ENCODE measurements at regions not wholly inside any gene's neighbourhood (a gene's known extent, or its start where the extent isn't known, plus 50 kb on each side); places are given as distances from the start of the nearest gene placed in this dataset.

DNA sequence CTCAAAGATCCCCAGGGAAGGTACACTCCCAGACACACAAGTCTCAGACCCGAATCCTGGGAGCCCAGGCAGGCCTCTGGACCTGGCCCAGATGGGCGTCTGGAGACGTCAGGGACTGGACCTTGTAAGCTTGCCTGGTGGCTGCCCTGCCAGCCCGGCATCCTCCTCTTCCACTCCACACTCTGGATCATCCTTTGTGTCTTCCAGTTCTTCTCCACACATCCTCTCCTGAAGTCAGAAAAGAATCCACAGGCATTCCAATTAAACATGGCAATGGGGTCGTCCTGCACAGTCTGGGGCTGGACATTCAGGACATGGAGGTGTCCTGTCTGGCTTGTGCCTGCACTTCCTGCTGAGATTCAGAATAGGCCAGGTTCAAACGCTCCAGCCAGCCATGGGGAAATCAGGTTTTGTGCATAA lies 208.8 kb upstream of the IGF1R start:
- H3K27ac ChIP-seq: no peak overlapping the region
- TF ChIP-seq ZFX (IDR thresholded peaks at IDR 0.05): no peak
- TF ChIP-seq, protein P1, sequence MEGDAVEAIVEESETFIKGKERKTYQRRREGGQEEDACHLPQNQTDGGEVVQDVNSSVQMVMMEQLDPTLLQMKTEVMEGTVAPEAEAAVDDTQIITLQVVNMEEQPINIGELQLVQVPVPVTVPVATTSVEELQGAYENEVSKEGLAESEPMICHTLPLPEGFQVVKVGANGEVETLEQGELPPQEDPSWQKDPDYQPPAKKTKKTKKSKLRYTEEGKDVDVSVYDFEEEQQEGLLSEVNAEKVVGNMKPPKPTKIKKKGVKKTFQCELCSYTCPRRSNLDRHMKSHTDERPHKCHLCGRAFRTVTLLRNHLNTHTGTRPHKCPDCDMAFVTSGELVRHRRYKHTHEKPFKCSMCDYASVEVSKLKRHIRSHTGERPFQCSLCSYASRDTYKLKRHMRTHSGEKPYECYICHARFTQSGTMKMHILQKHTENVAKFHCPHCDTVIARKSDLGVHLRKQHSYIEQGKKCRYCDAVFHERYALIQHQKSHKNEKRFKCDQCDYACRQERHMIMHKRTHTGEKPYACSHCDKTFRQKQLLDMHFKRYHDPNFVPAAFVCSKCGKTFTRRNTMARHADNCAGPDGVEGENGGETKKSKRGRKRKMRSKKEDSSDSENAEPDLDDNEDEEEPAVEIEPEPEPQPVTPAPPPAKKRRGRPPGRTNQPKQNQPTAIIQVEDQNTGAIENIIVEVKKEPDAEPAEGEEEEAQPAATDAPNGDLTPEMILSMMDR (conservative IDR thresholded peaks at IDR 0.05): no peak

DNA sequence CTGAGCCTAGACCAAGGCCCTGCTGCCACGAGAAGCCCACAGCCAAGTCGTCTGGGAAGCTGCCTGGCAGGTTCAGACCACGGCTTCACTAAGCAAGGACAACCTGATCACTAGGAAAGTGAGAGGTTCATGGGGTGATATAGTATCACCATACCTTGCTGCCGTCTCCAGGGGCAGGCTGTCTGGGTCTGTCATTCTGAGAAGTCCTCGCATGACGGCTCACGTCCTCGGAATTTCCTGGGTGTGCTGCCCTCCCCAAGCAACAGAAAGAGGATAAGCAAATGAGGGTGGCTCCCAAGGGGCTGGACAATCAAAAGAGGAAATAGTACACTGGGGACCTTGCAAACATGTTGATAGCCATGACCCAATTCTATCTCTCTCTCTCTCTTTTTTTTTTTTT lies 207.4 kb upstream of the IGF1R start:
- no peak overlapping the region for H3K27ac ChIP-seq
- TF ChIP-seq ZFX (IDR thresholded peaks at IDR 0.05): no peak
- TF ChIP-seq, protein P1 (conservative IDR thresholded peaks at IDR 0.05): no peak

DNA sequence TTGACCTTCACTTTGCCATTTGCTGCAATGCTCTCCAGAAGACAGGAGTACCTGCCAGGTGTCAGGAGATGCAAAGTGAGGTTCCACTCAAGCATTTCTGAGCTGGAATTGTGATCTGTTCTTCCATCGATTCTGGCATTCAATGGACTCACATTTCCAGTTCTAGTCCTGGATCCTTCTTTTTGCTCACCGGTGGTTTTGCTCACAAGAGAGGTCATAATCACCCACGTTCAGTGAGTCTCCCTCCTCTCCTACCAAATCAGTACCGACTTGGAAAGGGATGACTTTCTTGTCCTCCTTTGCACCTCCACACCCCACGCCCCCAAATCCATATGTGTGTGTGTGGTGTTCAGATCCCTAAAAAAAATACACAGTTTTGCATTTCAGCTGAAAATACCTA lies 206.7 kb upstream of the IGF1R start:
- H3K27ac ChIP-seq: no peak overlapping the region
- TF ChIP-seq, protein P1 (conservative IDR thresholded peaks at IDR 0.05): no peak
- TF ChIP-seq ZFX (IDR thresholded peaks at IDR 0.05): no peak

DNA sequence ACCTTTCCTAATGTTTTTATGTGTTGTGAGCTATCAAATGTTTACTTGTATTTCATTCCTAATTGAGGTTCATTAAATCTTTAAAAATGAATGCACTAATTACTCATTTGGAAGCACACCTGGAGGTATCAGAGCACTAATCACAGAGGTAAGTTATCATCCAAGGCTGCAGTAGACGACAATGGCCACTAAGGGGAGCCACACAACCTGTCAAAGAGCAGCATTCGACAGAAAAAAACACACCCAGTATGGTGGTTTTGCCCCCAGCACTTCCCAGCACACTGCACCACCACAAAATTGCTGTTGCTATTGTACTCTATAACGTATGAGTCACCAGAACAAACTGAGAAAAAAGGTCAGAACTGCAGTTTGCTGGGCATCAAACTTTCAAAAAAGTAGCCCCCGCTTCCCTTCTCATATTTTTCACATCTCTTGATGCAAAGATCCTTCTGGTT lies 205.9 kb upstream of the IGF1R start:
- TF ChIP-seq ZFX (IDR thresholded peaks at IDR 0.05): no peak
- TF ChIP-seq, protein P1 (conservative IDR thresholded peaks at IDR 0.05): peak; percentile 91
- no peak overlapping the region for H3K27ac ChIP-seq

DNA sequence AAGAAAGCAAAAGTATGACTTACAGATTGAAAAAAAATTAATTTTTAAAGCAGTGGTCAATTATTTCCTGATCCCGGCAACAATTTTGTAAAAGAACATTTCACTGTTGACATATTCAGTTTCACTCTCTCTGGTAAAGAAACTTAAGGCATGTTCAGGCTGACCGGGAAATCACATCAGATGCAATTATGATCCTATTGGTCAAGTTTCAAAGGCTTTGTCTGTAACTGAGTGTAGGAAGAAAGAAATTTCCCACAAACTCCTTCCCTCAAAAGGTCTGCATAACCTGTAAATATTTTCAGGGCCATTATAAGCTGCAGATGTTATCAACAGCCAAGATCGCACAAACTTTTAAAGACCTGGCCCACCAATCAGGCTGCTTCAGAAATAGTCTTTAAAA lies 205.4 kb upstream of the IGF1R start:
- H3K27ac ChIP-seq: no peak overlapping the region
- TF ChIP-seq, protein P1 (conservative IDR thresholded peaks at IDR 0.05): no peak
- no peak for TF ChIP-seq ZFX (IDR thresholded peaks at IDR 0.05)

DNA sequence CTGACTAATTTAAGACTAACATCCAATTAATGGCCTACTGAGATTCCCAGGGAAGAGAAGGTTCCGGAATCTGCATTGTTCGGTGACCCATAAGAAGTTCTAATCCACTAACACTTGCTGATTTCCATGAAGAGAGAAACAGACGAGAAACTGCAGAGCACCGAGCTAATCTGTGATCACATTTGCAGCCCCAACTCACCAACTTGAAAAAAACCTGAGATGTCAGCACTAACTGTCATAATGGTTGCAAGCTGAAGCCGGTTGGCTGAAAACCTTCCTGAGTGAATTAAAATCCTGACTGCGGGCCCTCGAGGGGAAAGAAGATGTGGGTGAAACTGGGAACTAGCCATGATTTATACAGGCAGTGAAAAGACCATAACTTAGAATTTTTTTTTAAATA lies 204.8 kb upstream of the IGF1R start:
- TF ChIP-seq ZFX (IDR thresholded peaks at IDR 0.05): no peak
- TF ChIP-seq, protein P1 (conservative IDR thresholded peaks at IDR 0.05): no peak
- no peak overlapping the region for H3K27ac ChIP-seq

DNA sequence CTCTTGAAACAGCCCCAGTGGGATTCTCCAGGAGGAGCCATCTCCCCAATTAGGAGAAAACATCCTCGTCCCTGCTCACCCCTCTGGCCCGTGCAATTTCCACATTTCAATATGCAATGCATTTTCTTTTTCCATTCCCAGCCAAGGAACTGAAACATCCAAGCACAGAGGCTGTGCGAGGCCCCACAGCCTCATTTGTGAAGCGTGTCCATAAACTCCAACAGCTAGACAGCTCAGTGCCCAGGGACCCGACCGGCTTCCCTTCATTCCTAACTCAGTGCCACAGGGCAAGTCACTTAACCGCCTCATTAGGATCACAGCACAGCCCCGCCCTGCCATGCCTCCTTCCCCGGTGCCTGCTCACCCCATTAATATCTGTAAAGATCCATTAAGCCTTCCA lies 204.2 kb upstream of the IGF1R start:
- H3K27ac ChIP-seq: no peak overlapping the region
- TF ChIP-seq ZFX (IDR thresholded peaks at IDR 0.05): no peak
- TF ChIP-seq, protein P1 (conservative IDR thresholded peaks at IDR 0.05): no peak
